ENCODE measurements at regions not wholly inside any gene's neighbourhood (a gene's known extent, or its start where the extent isn't known, plus 50 kb on each side); places are given as distances from the start of the nearest gene placed in this dataset.
"Not testable (repeated sequence)": the region's sequence is repeated elsewhere in the genome, so short reads cannot be mapped to it uniquely, and the experiment has no call there.

- DNase-seq = no peak
Measured at GRCh38 chrX:77167993-77168392, 279.2 kb upstream of the FGF16 start.

- DNase-seq = no peak
Measured at GRCh38 chrX:77174680-77175519, 272.3 kb upstream of the FGF16 start.

GRCh38 chrX:77200663-77201062, 246.5 kb upstream of the FGF16 start:
- no peak for DNase-seq

- no peak for DNase-seq
Measured at GRCh38 chrX:77223046-77223445, 224.1 kb upstream of the FGF16 start.

- DNase-seq = no peak
Measured at GRCh38 chrX:77264490-77264889, 182.7 kb upstream of the FGF16 start.

GRCh38 chrX:77275392-77275791, 171.8 kb upstream of the FGF16 start:
- no peak for DNase-seq

- DNase-seq = no peak
Measured at GRCh38 chrX:77276742-77277141, 170.4 kb upstream of the FGF16 start.

- no peak for DNase-seq
Measured at GRCh38 chrX:77277911-77278310, 169.3 kb upstream of the FGF16 start.

GRCh38 chrX:77279373-77279772, 167.8 kb upstream of the FGF16 start:
- DNase-seq = not testable (repeated sequence)

GRCh38 chrX:77293331-77293995, 153.7 kb upstream of the FGF16 start:
- no peak for DNase-seq

- DNase-seq = no peak
Measured at GRCh38 chrX:77298296-77298695, 148.9 kb upstream of the FGF16 start.

GRCh38 chrX:77298790-77299189, 148.4 kb upstream of the FGF16 start:
- DNase-seq = no peak

GRCh38 chrX:77299549-77299948, 147.6 kb upstream of the FGF16 start:
- DNase-seq = no peak

- DNase-seq = no peak
Measured at GRCh38 chrX:77342004-77342403, 105.2 kb upstream of the FGF16 start.

- no peak for DNase-seq
Measured at GRCh38 chrX:77346859-77347258, 100.3 kb upstream of the FGF16 start.

GRCh38 chrX:77347572-77347971, 99.6 kb upstream of the FGF16 start:
- DNase-seq = no peak

GRCh38 chrX:77389891-77390290, 57.3 kb upstream of the FGF16 start:
- DNase-seq = no peak

- not testable (repeated sequence) for DNase-seq
Measured at GRCh38 chrX:77390365-77390764, 56.8 kb upstream of the FGF16 start.

- DNase-seq = no peak
Measured at GRCh38 chrX:77396781-77397180, 50.4 kb upstream of the FGF16 start.

All from retina (tissue), 1 donor.